ENCODE measurements at regions not wholly inside any gene's neighbourhood (a gene's known extent, or its start where the extent isn't known, plus 50 kb on each side); places are given as distances from the start of the nearest gene placed in this dataset.

DNA sequence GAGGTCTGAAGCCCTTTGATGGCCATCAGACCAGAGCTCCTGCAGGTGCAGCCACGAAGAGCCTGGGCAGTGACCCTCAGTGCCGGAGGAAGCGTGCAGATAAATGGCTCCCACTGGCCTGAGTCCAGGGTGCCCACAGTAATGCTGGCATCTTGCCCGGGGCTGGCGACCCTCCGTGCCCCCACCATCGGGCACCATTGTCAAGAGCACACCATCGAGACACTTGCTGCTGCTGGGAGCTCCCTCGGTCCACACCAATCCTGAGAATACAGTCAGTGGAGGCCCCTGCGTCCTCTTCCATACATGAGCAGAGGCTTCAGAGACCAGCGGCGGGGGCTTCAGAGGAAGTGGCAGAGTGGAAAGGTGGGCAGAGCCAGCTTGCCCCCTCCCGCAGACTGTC, 1448.3 kb downstream of the BRD1 start:
- DNase-seq (ENCODE audit: extremely low read depth, low read depth): no peak
- TF ChIP-seq, protein P1, sequence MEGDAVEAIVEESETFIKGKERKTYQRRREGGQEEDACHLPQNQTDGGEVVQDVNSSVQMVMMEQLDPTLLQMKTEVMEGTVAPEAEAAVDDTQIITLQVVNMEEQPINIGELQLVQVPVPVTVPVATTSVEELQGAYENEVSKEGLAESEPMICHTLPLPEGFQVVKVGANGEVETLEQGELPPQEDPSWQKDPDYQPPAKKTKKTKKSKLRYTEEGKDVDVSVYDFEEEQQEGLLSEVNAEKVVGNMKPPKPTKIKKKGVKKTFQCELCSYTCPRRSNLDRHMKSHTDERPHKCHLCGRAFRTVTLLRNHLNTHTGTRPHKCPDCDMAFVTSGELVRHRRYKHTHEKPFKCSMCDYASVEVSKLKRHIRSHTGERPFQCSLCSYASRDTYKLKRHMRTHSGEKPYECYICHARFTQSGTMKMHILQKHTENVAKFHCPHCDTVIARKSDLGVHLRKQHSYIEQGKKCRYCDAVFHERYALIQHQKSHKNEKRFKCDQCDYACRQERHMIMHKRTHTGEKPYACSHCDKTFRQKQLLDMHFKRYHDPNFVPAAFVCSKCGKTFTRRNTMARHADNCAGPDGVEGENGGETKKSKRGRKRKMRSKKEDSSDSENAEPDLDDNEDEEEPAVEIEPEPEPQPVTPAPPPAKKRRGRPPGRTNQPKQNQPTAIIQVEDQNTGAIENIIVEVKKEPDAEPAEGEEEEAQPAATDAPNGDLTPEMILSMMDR (IDR thresholded peaks at IDR 0.05; ENCODE audit: low read depth, low read length): no peak

DNA sequence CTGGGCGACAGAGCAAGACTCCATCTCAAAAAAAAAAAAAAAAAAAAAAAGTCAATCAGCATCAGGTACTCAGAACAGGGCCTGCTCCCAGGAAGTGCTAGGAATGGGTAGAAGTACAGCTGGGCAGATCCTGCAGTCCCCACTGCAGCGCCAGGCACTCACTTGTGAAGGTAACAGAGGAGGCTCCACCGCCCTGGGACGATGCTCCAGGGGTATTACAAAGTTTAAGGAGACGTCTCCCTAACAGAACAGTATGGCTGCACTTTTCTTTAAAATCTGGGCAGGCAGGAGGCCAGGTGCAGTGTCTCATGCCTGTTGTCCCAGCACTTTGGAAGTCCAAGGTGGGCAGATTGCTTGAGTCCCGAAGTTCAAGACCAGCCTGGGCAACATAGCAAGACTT, 1449.0 kb downstream of the BRD1 start:
- DNase-seq (ENCODE audit: extremely low read depth, low read depth): no peak
- TF ChIP-seq, protein P1 (IDR thresholded peaks at IDR 0.05; ENCODE audit: low read depth, low read length): no peak

DNA sequence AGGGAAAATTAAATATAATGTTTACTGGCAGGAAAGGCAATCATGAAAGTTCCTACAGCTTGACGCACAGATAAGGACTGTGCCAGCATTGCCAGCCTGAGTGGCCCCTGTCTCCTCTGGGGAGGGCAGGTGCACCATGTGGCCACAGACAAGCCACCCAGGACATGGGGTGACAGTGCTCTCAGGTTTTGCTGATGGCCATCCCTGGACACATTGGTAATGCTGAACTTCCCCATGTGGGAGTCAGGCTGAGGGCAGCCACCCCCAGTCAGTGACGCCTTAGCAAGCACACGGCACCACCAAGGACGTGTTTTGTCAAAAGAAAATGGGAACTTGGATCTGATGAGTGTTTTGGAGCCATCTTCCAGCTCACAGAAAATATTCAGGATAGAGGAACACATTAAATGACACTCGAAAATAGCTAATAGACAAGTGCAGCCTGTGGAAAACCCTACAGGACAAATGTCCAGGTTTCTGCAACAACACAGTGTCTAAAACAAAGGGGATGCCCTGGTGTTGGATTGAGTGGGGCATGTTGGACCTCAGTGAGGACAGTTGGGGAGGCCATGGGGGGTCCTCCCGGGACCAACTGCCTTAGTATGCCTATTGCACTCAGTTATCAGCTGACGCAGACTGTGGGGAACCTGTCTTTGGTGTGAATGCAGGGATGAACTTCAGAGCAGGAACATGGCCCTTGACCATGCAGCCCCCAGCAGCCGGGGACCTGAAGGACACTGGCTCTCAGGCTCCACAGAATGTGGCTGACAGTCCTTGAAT, 1450.5 kb downstream of the BRD1 start:
- TF ChIP-seq, protein P1 (IDR thresholded peaks at IDR 0.05; ENCODE audit: low read depth, low read length): no peak

DNA sequence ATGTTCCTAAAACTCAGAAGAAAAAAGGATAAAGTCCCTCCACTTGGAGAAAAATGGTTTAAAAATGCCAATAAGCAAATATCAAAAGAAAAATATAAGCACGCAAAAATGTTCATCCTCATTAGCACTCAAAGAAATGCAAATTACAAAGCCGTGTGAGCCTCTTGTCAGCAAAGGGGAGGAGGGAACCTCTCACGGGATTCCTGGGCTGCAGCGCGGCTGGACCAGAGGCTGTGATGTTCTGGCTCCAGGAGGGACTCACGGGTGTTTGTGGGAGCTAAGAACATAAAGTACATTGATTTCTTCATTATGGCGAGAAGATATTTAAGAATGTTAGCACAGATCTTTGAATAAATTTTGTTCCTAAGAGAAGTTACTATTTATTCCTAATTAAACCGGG, 1451.2 kb downstream of the BRD1 start:
- TF ChIP-seq, protein P1 (IDR thresholded peaks at IDR 0.05; ENCODE audit: low read depth, low read length): no peak
- DNase-seq (ENCODE audit: extremely low read depth, low read depth): no peak

More for the DNA sequence above, 1450.5 kb downstream of the BRD1 start:
- no peak for DNase-seq (ENCODE audit: extremely low read depth, low read depth)

DNA sequence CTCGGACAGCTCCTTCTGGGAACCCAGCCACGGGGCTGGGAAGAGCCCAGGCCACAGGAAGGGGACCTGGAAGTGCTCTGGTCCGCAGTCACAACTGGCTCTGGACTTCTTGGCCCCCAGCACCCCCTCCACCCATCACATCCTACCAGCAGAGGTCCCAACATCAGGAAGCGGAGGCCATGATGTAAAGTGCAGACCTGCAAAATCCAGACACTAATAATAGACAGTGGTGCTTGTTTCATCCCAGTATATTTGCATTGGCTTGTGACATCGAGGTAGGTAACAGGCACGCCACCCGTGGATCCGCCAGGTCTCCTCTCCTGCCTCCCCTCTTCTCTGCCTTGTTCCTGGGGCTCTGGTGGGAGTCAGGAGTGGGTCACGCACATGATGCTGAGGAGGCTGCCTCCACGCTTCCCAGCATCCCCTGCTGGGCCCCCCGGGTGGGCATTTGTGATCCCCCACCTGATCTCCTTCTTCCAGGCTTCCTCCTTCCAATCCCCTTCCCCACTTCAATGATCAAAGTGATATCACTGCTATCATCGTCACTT, 1454.0 kb downstream of the BRD1 start:
- TF ChIP-seq, protein P1 (IDR thresholded peaks at IDR 0.05; ENCODE audit: low read depth, low read length): no peak
- no peak for DNase-seq (ENCODE audit: extremely low read depth, low read depth)

DNA sequence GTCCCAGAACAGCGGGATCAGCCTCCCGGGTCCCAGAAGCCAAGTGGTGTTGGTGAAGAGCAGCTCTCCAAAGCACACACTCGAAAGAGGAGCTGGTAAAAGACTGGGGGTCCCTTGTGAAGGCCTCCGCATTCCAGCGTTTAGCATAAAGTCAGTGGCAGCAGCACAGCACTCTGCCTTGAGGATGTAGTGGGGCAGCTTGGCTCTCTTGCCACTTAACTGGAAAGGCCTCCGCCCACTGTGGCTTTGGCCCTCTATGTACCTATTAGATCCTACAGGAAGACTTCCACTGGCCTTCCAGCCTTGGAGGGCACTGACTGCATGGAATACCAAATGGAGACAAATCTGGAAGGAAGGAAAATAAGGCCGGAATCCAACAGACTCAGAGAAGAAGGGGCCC, 1455.3 kb downstream of the BRD1 start:
- TF ChIP-seq, protein P1 (IDR thresholded peaks at IDR 0.05; ENCODE audit: low read depth, low read length): no peak
- DNase-seq (ENCODE audit: extremely low read depth, low read depth): no peak

DNA sequence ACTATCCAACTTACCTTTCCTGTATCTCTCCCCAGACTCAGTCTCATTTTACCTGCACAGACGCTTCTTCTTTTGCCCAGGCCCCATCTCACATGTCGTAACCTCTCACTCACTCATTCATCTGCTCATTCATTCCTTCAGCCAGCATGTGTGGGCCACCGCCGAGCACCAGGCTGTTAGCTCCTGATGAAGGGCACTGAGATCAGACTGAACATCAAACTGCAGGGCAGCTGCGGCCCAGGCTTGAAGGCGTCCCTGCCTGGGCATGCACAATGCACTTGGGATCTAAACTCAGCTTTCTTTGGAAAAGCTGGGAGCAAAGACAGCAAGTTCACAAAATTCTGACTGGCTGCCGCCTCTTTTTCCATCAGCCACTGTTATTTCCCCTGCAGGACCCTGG, 1456.3 kb downstream of the BRD1 start:
- TF ChIP-seq, protein P1 (IDR thresholded peaks at IDR 0.05; ENCODE audit: low read depth, low read length): no peak
- no peak for DNase-seq (ENCODE audit: extremely low read depth, low read depth)
